CD14-positive monocyte (primary cell): ENCODE measurements at regions not wholly inside any gene's neighbourhood (a gene's known extent, or its start where the extent isn't known, plus 50 kb on each side); places are given as distances from the start of the nearest gene placed in this dataset.

ENCODE experiments used
- DNase-seq, 3 donors: peaks; one replicate each; pipeline ENCODE4 v3.0.0-alpha.2; 2011 to 2022
- H2AFZ ChIP-seq: 2 replicates; pipeline ENCODE4 v1.6.0; 2012; ENCODE audit warnings: mild to moderate bottlenecking, low read depth, low read length, inconsistent platforms; ENCODE audit not compliant: insufficient read depth, poor library complexity, severe bottlenecking
- H3K27ac ChIP-seq, 2 donors: 1 replicate in 1 of 2; 2 replicates in 1 of 2; pipeline ENCODE4 v1.5.1; 2012 to 2013; ENCODE audit warnings: low read length in 2 of 2, control low read depth in 1 of 2, inconsistent platforms in 1 of 2, low read depth in 1 of 2, mild to moderate bottlenecking in 1 of 2
- H3K27me3 ChIP-seq, 2 donors: one replicate each; pipeline versions ENCODE4 v1.6.0 to v1.6.1; 2011 to 2013; ENCODE audit warnings: low read length in 2 of 2; ENCODE audit not compliant: control insufficient read depth in 2 of 2, insufficient read depth in 2 of 2
- H3K36me3 ChIP-seq, 2 donors: replicated peaks in 1 of 2; 1 replicate in 1 of 2; 2 replicates in 1 of 2; pipeline versions ENCODE4 v1.5.1 to v1.6.1; 2012 to 2013; ENCODE audit warnings: low read length in 2 of 2, control low read depth in 1 of 2, inconsistent platforms in 1 of 2, mild to moderate bottlenecking in 1 of 2; ENCODE audit not compliant: insufficient read depth in 2 of 2, control insufficient read depth in 1 of 2
- H3K4me1 ChIP-seq, 2 donors: 1 replicate in 1 of 2; 2 replicates in 1 of 2; pipeline versions ENCODE4 v1.5.1 to v1.6.1; 2012 to 2013; ENCODE audit warnings: low read length in 2 of 2, control low read depth in 1 of 2, inconsistent platforms in 1 of 2, mild to moderate bottlenecking in 1 of 2, moderate library complexity in 1 of 2; ENCODE audit not compliant: insufficient read depth in 2 of 2, control insufficient read depth in 1 of 2
- H3K4me2 ChIP-seq: replicated peaks from 2 replicates; pipeline ENCODE3; 2012; ENCODE audit warnings: low read length, moderate library complexity, mild to moderate bottlenecking; ENCODE audit not compliant: poor library complexity, severe bottlenecking; ENCODE audit errors: extremely low read depth
- H3K4me3 ChIP-seq, 3 experiments: fragments of 200-600 bp in 1 of 3; sonication (generic) in 1 of 3; replicated peaks in 1 of 3; 1 replicate in 2 of 3; 2 replicates in 1 of 3; pipeline ENCODE4 v1.5.1; 2011 to 2013; ENCODE audit warnings: low read length in 3 of 3, mild to moderate bottlenecking in 3 of 3, control low read depth in 2 of 3, low read depth in 2 of 3, inconsistent platforms in 1 of 3, moderate library complexity in 1 of 3
- H3K79me2 ChIP-seq: 2 replicates; pipeline ENCODE4 v1.6.0; 2012; ENCODE audit warnings: mild to moderate bottlenecking, control low read depth, inconsistent platforms, low read length, moderate library complexity; ENCODE audit not compliant: insufficient read depth
- H3K9ac ChIP-seq: 2 replicates; pipeline ENCODE4 v1.6.0; 2017; ENCODE audit warnings: low read length, mild to moderate bottlenecking; ENCODE audit not compliant: insufficient read depth, poor library complexity, severe bottlenecking
- H3K9me3 ChIP-seq, 2 donors: replicated peaks in 1 of 2; 1 replicate in 1 of 2; 2 replicates in 1 of 2; pipeline versions ENCODE4 v1.5.1 to v1.6.1; 2012 to 2013; ENCODE audit warnings: low read length in 2 of 2, control low read depth in 1 of 2; ENCODE audit not compliant: control insufficient read depth in 1 of 2, insufficient read depth in 1 of 2
- H4K20me1 ChIP-seq: 2 replicates; pipeline ENCODE4 v1.6.0; 2012; ENCODE audit warnings: mild to moderate bottlenecking, low read length, control low read depth, moderate library complexity; ENCODE audit not compliant: insufficient read depth
- H3K27ac Mint-ChIP-seq, 7 donors: one replicate each; pipeline ENCODE4 v1.8.0; 2020; ENCODE audit warnings: mild to moderate bottlenecking in 7 of 7, mixed read lengths in 7 of 7, moderate library complexity in 6 of 7, inconsistent platforms in 2 of 7
- H3K27me3 Mint-ChIP-seq, 3 donors: one replicate each; pipeline ENCODE4 v1.8.0; 2021 to 2022; ENCODE audit warnings: low read depth in 3 of 3, mild to moderate bottlenecking in 3 of 3, mixed read lengths in 3 of 3, moderate library complexity in 3 of 3, inconsistent platforms in 1 of 3
- H3K36me3 Mint-ChIP-seq, 2 donors: one replicate each; pipeline ENCODE4 v1.8.0; 2020; ENCODE audit warnings: mixed read lengths in 2 of 2, inconsistent platforms in 1 of 2, mild to moderate bottlenecking in 1 of 2
- H3K4me1 Mint-ChIP-seq: one replicate; pipeline ENCODE4 v1.8.0; 2020; ENCODE audit warnings: mild to moderate bottlenecking, mixed read lengths
- H3K4me3 Mint-ChIP-seq, 2 donors: one replicate each; pipeline ENCODE4 v1.8.0; 2020; ENCODE audit warnings: mild to moderate bottlenecking in 2 of 2, mixed read lengths in 2 of 2, moderate library complexity in 1 of 2
- H3K9me3 Mint-ChIP-seq, 7 donors: one replicate each; pipeline ENCODE4 v1.8.0; 2020 to 2022; ENCODE audit warnings: mixed read lengths in 7 of 7, mild to moderate bottlenecking in 6 of 7, moderate library complexity in 6 of 7, inconsistent platforms in 2 of 7
- CTCF ChIP-seq: fragments of 200-600 bp; IDR thresholded peaks from one replicate; pipeline ENCODE4 v1.8.0; 2022; ENCODE audit warnings: antibody characterized with exemption, mild to moderate bottlenecking
- WGBS: methylation state at CpG from one replicate; pipeline ENCODE4 v1.1.5; 2013; ENCODE audit warnings: missing lambda C conversion rate; ENCODE audit not compliant: insufficient coverage; 5-methylcytosine and 5-hydroxymethylcytosine counted together
- intact Hi-C, 2 donors: fragments of 100-400 bp; cut with micrococcal nuclease; formaldehyde crosslinking; loops; one replicate each; pipeline versions ENCODE4 v1.15.0 to v1.15.1; 2023

GRCh38 chr9:7287986-7288385, 511.6 kb downstream of the DMAC1 start:
- H3K4me1 Mint-ChIP-seq: no peaks in the 10 kb centered on the region
- H3K27me3 Mint-ChIP-seq: peaks cover 0 to 2% (median 1%) of the 10 kb centered on the region in 3 donors
- Histone ChIP-seq H3K4me2 (no peak overlapping the region), H3K36me3 (no peaks in the 10 kb centered on the region), H3K4me1 (no peaks in the 10 kb centered on the region), H3K27me3 (no peaks in the 10 kb centered on the region), H3K27ac (no peak overlapping the region), H3K9me3 (no peaks in the 10 kb centered on the region), H3K79me2 (no peaks in the 10 kb centered on the region), H2AFZ (no peak overlapping the region), H3K4me3 (no peak overlapping the region), H4K20me1 (no peaks in the 10 kb centered on the region), H3K9ac (no peak overlapping the region)
- H3K9me3 Mint-ChIP-seq: peaks cover 0 to 9% (median 2%) of the 10 kb centered on the region in 7 donors
- H3K36me3 Mint-ChIP-seq: no peaks in the 10 kb centered on the region
- intact Hi-C loops: no loop called here
- TF ChIP-seq CTCF: no peak
- DNase-seq: no peak
- H3K4me3 Mint-ChIP-seq: no peak overlapping the region
- H3K27ac Mint-ChIP-seq: no peak overlapping the region

GRCh38 chr9:7287065-7287464, 512.5 kb downstream of the DMAC1 start:
- Histone ChIP-seq H3K4me3 (no peak overlapping the region), H3K4me2 (no peak overlapping the region), H3K9me3 (no peaks in the 10 kb centered on the region), H4K20me1 (no peaks in the 10 kb centered on the region), H3K9ac (no peak overlapping the region), H3K27ac (no peak overlapping the region), H3K36me3 (no peaks in the 10 kb centered on the region), H3K4me1 (no peaks in the 10 kb centered on the region), H3K27me3 (no peaks in the 10 kb centered on the region), H3K79me2 (no peaks in the 10 kb centered on the region), H2AFZ (no peak overlapping the region)
- Mint-ChIP-seq H3K4me3 (no peak overlapping the region), H3K4me1 (no peaks in the 10 kb centered on the region), H3K9me3 (peaks cover 0 to 9% (median 3%) of the 10 kb centered on the region in 7 donors), H3K36me3 (no peaks in the 10 kb centered on the region), H3K27me3 (peaks cover 0 to 2% (median 1%) of the 10 kb centered on the region in 3 donors), H3K27ac (no peak overlapping the region)
- WGBS: 93% methylated on average over 2 of the region's 4 CpGs
- intact Hi-C loops: no loop called here
- no peak for TF ChIP-seq CTCF
- no peak for DNase-seq
